DMS 273 treated with DMSO at 0.1 percent for 48 hours (cell line): ENCODE measurements at regions not wholly inside any gene's neighbourhood (a gene's known extent, or its start where the extent isn't known, plus 50 kb on each side); places are given as distances from the start of the nearest gene placed in this dataset.

Experiments
- DNase-seq: peaks from one replicate; lab custom pipeline; 2025; lab: John Stamatoyannopoulos, UW

GRCh38 chr10:88110822-88111221 lies 247.4 kb downstream of the PTEN start:
- DNase-seq: no peak

GRCh38 chr10:88111294-88111693 lies 247.9 kb downstream of the PTEN start:
- no peak for DNase-seq

- no peak for DNase-seq
Observed at GRCh38 chr10:88113232-88113631, 249.8 kb downstream of the PTEN start.

- no peak for DNase-seq
Observed at GRCh38 chr10:88113657-88114272, 250.3 kb downstream of the PTEN start.

GRCh38 chr10:88114368-88114767 lies 250.9 kb downstream of the PTEN start:
- peak; percentile 21 for DNase-seq

- no peak for DNase-seq
Observed at GRCh38 chr10:88115407-88115806, 252.0 kb downstream of the PTEN start.

GRCh38 chr10:88115968-88116367 lies 252.5 kb downstream of the PTEN start:
- DNase-seq: no peak

GRCh38 chr10:88116481-88116880 lies 253.1 kb downstream of the PTEN start:
- no peak for DNase-seq

- DNase-seq: no peak
Observed at GRCh38 chr10:88116971-88117626, 253.7 kb downstream of the PTEN start.

GRCh38 chr10:88117869-88118632 lies 254.6 kb downstream of the PTEN start:
- DNase-seq: no peak

GRCh38 chr10:88118729-88119128 lies 255.3 kb downstream of the PTEN start:
- DNase-seq: no peak

GRCh38 chr10:88119160-88119559 lies 255.7 kb downstream of the PTEN start:
- no peak for DNase-seq

GRCh38 chr10:88120075-88120474 lies 256.6 kb downstream of the PTEN start:
- no peak for DNase-seq

GRCh38 chr10:88120599-88121333 lies 257.3 kb downstream of the PTEN start:
- DNase-seq: no peak

GRCh38 chr10:88121361-88121760 lies 257.9 kb downstream of the PTEN start:
- DNase-seq: no peak

GRCh38 chr10:88122145-88122544 lies 258.7 kb downstream of the PTEN start:
- DNase-seq: no peak

GRCh38 chr10:88122576-88122975 lies 259.2 kb downstream of the PTEN start:
- no peak for DNase-seq

- no peak for DNase-seq
Observed at GRCh38 chr10:88125766-88126165, 262.3 kb downstream of the PTEN start.

- DNase-seq: no peak
Observed at GRCh38 chr10:88126699-88127098, 263.3 kb downstream of the PTEN start.

GRCh38 chr10:88127269-88127668 lies 263.8 kb downstream of the PTEN start:
- DNase-seq: no peak

- DNase-seq: no peak
Observed at GRCh38 chr10:88127766-88128165, 264.3 kb downstream of the PTEN start.

- DNase-seq: no peak
Observed at GRCh38 chr10:88129013-88129412, 265.6 kb downstream of the PTEN start.

GRCh38 chr10:88130912-88131311 lies 267.5 kb downstream of the PTEN start:
- no peak for DNase-seq
